Uterus (tissue), 2 donors: ENCODE measurements at regions not wholly inside any gene's neighbourhood (a gene's known extent, or its start where the extent isn't known, plus 50 kb on each side); places are given as distances from the start of the nearest gene placed in this dataset.

Experiments
- POLR2A ChIP-seq, 2 donors: fragments of 450-650 bp; IDR thresholded peaks; one replicate each; pipeline ENCODE4 v1.6.1; 2016; ENCODE audit warnings: antibody characterized with exemption in 2 of 2, mild to moderate bottlenecking in 1 of 2, moderate library complexity in 1 of 2
- TF ChIP-seq, protein P1 (sequence below), 4 experiments: fragments of 200-600 bp in 2 of 4; fragments of 450-650 bp in 2 of 4; sonication (generic) in 2 of 4; IDR thresholded peaks; one replicate each; pipeline ENCODE4 v1.5.1; 2016 to 2019; ENCODE audit warnings: antibody characterized with exemption in 4 of 4, mild to moderate bottlenecking in 2 of 4, moderate library complexity in 1 of 4

DNA sequence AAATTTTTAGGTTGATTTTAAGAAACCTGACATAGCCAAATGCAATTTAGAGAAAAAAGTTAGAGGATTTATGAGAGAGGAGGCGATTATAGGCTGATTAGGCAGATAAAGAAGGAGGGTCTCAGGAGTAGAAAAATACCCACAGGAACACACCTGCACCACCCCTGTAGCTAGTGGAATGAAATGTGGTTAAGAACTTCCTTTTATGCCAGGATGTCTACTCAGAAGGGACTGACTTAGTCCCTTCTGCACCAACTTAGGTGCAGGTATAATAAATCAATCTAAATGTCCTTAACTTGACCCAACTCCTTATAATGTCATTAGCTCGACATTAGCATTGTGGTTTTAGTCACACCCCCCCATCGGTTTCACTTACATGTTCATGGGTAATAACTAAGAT lies 1274.5 kb upstream of the TMEFF2 start:
- TF ChIP-seq, protein P1, sequence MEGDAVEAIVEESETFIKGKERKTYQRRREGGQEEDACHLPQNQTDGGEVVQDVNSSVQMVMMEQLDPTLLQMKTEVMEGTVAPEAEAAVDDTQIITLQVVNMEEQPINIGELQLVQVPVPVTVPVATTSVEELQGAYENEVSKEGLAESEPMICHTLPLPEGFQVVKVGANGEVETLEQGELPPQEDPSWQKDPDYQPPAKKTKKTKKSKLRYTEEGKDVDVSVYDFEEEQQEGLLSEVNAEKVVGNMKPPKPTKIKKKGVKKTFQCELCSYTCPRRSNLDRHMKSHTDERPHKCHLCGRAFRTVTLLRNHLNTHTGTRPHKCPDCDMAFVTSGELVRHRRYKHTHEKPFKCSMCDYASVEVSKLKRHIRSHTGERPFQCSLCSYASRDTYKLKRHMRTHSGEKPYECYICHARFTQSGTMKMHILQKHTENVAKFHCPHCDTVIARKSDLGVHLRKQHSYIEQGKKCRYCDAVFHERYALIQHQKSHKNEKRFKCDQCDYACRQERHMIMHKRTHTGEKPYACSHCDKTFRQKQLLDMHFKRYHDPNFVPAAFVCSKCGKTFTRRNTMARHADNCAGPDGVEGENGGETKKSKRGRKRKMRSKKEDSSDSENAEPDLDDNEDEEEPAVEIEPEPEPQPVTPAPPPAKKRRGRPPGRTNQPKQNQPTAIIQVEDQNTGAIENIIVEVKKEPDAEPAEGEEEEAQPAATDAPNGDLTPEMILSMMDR (IDR thresholded peaks at IDR 0.05), result no peak
- TF ChIP-seq POLR2A (IDR thresholded peaks at IDR 0.05), result no peak
